Activated CD8-positive, alpha-beta T cell treated with anti-CD3 and anti-CD28 coated beads, Interleukin-2, amount 10 ng/mL, durations not matched to agents 7 days and 5 days (primary cell): ENCODE measurements at regions not wholly inside any gene's neighbourhood (a gene's known extent, or its start where the extent isn't known, plus 50 kb on each side); places are given as distances from the start of the nearest gene placed in this dataset.

Experiments used
- ATAC-seq: fragments of 150-1000 bp; cut with Tn5 transposase; one replicate; pipeline ENCODE4 v1.10.0; 2021; ENCODE audit warnings: moderate library complexity
- CTCF ChIA-PET: fragments of 350-600 bp; sonication (Branson Sonifier 250); formaldehyde crosslinking; loops from one replicate; lab custom pipeline; 2021; ENCODE audit warnings: antibody characterized with exemption; lab: Charles Lee
- POLR2A ChIA-PET: fragments of 350-600 bp; sonication (Branson Sonifier 250); formaldehyde crosslinking; loops from one replicate; lab custom pipeline; 2021; ENCODE audit warnings: antibody characterized with exemption; lab: Charles Lee
- DNase-seq: peaks from one replicate; pipeline ENCODE4 v3.0.0-alpha.2; 2020
- H3K27ac Mint-ChIP-seq: one replicate; pipeline ENCODE4 v1.8.0; 2021; ENCODE audit warnings: mild to moderate bottlenecking, mixed read lengths
- H3K27me3 Mint-ChIP-seq: one replicate; pipeline ENCODE4 v1.8.0; 2021; ENCODE audit warnings: low read depth, mixed read lengths
- H3K36me3 Mint-ChIP-seq: one replicate; pipeline ENCODE4 v1.8.0; 2021; ENCODE audit warnings: low read depth, mixed read lengths
- H3K4me1 Mint-ChIP-seq: one replicate; pipeline ENCODE4 v1.8.0; 2021; ENCODE audit warnings: low read depth, mixed read lengths
- H3K4me3 Mint-ChIP-seq: one replicate; pipeline ENCODE4 v1.8.0; 2021; ENCODE audit warnings: mild to moderate bottlenecking, mixed read lengths
- H3K9me3 Mint-ChIP-seq: one replicate; pipeline ENCODE4 v1.8.0; 2022; ENCODE audit warnings: mixed read lengths; ENCODE audit not compliant: insufficient read depth

GRCh38 chr10:71032887-71033286, 144.5 kb upstream of the PCBD1 start:
- no peak overlapping the region for H3K4me3 Mint-ChIP-seq
- CTCF ChIA-PET, result no interaction called here
- POLR2A ChIA-PET, result no interaction called here

GRCh38 chr10:71033396-71033980, 145.1 kb upstream of the PCBD1 start:
- ATAC-seq, result no peak
- H3K9me3 Mint-ChIP-seq, result no peaks in the 10 kb centered on the region
- CTCF ChIA-PET, result no interaction called here
- no peaks in the 10 kb centered on the region for H3K36me3 Mint-ChIP-seq
- peaks cover 7% of the 10 kb centered on the region for H3K27me3 Mint-ChIP-seq
- H3K4me3 Mint-ChIP-seq, result no peak overlapping the region
- H3K27ac Mint-ChIP-seq, result no peak overlapping the region
- H3K4me1 Mint-ChIP-seq, result no peaks in the 10 kb centered on the region
- POLR2A ChIA-PET, result no interaction called here
- no peak for DNase-seq

More at GRCh38 chr10:71032887-71033286, 144.5 kb upstream of the PCBD1 start:
- peaks cover 7% of the 10 kb centered on the region for H3K27me3 Mint-ChIP-seq
- DNase-seq (no peak), ATAC-seq (no peak)
- H3K27ac Mint-ChIP-seq, result no peak overlapping the region
- no peaks in the 10 kb centered on the region for H3K4me1 Mint-ChIP-seq
- no peaks in the 10 kb centered on the region for H3K36me3 Mint-ChIP-seq
- no peaks in the 10 kb centered on the region for H3K9me3 Mint-ChIP-seq

- H3K27ac Mint-ChIP-seq, result no peak overlapping the region
- H3K36me3 Mint-ChIP-seq, result no peaks in the 10 kb centered on the region
- ATAC-seq (no peak), DNase-seq (no peak)
- ChIA-PET POLR2A (no interaction called here), CTCF (no interaction called here)
- H3K4me3 Mint-ChIP-seq, result no peak overlapping the region
- no peaks in the 10 kb centered on the region for H3K4me1 Mint-ChIP-seq
- peaks cover 6% of the 10 kb centered on the region for H3K27me3 Mint-ChIP-seq
- H3K9me3 Mint-ChIP-seq, result no peaks in the 10 kb centered on the region
Observed at GRCh38 chr10:71035511-71036296, 147.3 kb upstream of the PCBD1 start.

GRCh38 chr10:71036297-71036966, 148.1 kb upstream of the PCBD1 start:
- ChIA-PET POLR2A (no interaction called here), CTCF (no interaction called here)
- Mint-ChIP-seq H3K9me3 (no peaks in the 10 kb centered on the region), H3K4me1 (no peaks in the 10 kb centered on the region), H3K36me3 (no peaks in the 10 kb centered on the region), H3K27ac (no peak overlapping the region), H3K27me3 (peaks cover 4% of the 10 kb centered on the region), H3K4me3 (no peak overlapping the region)
- ATAC-seq (no peak), DNase-seq (no peak)

GRCh38 chr10:71038091-71038633, 149.8 kb upstream of the PCBD1 start:
- CTCF ChIA-PET, result no interaction called here
- POLR2A ChIA-PET, result no interaction called here
- H3K4me3 Mint-ChIP-seq, result no peak overlapping the region

GRCh38 chr10:71038921-71039320, 150.6 kb upstream of the PCBD1 start:
- Mint-ChIP-seq H3K27ac (no peak overlapping the region), H3K4me1 (no peaks in the 10 kb centered on the region), H3K9me3 (no peaks in the 10 kb centered on the region), H3K4me3 (no peak overlapping the region), H3K27me3 (no peaks in the 10 kb centered on the region), H3K36me3 (no peaks in the 10 kb centered on the region)
- ChIA-PET POLR2A (no interaction called here), CTCF (no interaction called here)
- no peak for ATAC-seq
- DNase-seq, result no peak

More at GRCh38 chr10:71038091-71038633, 149.8 kb upstream of the PCBD1 start:
- no peak overlapping the region for H3K27ac Mint-ChIP-seq
- no peaks in the 10 kb centered on the region for H3K27me3 Mint-ChIP-seq
- ATAC-seq (no peak), DNase-seq (no peak)
- H3K36me3 Mint-ChIP-seq, result no peaks in the 10 kb centered on the region
- no peaks in the 10 kb centered on the region for H3K9me3 Mint-ChIP-seq
- H3K4me1 Mint-ChIP-seq, result no peaks in the 10 kb centered on the region

- no peaks in the 10 kb centered on the region for H3K4me1 Mint-ChIP-seq
- no peaks in the 10 kb centered on the region for H3K27me3 Mint-ChIP-seq
- H3K4me3 Mint-ChIP-seq, result no peak overlapping the region
- DNase-seq, result no peak
- no peaks in the 10 kb centered on the region for H3K9me3 Mint-ChIP-seq
- H3K27ac Mint-ChIP-seq, result no peak overlapping the region
- CTCF ChIA-PET, result no interaction called here
- no peaks in the 10 kb centered on the region for H3K36me3 Mint-ChIP-seq
- ATAC-seq, result no peak
- POLR2A ChIA-PET, result no interaction called here
Observed at GRCh38 chr10:71039551-71039950, 151.2 kb upstream of the PCBD1 start.

- Mint-ChIP-seq H3K4me3 (no peak overlapping the region), H3K27me3 (no peaks in the 10 kb centered on the region), H3K27ac (no peak overlapping the region), H3K4me1 (no peaks in the 10 kb centered on the region), H3K36me3 (no peaks in the 10 kb centered on the region), H3K9me3 (no peaks in the 10 kb centered on the region)
- CTCF ChIA-PET, result no interaction called here
- POLR2A ChIA-PET, result no interaction called here
- ATAC-seq (no peak), DNase-seq (no peak)
Observed at GRCh38 chr10:71040343-71040742, 152.0 kb upstream of the PCBD1 start.

GRCh38 chr10:71040846-71041605, 152.7 kb upstream of the PCBD1 start:
- no peaks in the 10 kb centered on the region for H3K9me3 Mint-ChIP-seq
- no peak overlapping the region for H3K27ac Mint-ChIP-seq
- H3K4me1 Mint-ChIP-seq, result no peaks in the 10 kb centered on the region
- ATAC-seq (no peak), DNase-seq (no peak)
- no peak overlapping the region for H3K4me3 Mint-ChIP-seq
- no peaks in the 10 kb centered on the region for H3K36me3 Mint-ChIP-seq
- CTCF ChIA-PET, result no interaction called here
- H3K27me3 Mint-ChIP-seq, result no peaks in the 10 kb centered on the region
- POLR2A ChIA-PET, result no interaction called here

- DNase-seq, result no peak
- no peaks in the 10 kb centered on the region for H3K4me1 Mint-ChIP-seq
- ChIA-PET POLR2A (no interaction called here), CTCF (no interaction called here)
- no peak overlapping the region for H3K27ac Mint-ChIP-seq
- H3K9me3 Mint-ChIP-seq, result no peaks in the 10 kb centered on the region
- H3K27me3 Mint-ChIP-seq, result no peaks in the 10 kb centered on the region
- H3K36me3 Mint-ChIP-seq, result no peaks in the 10 kb centered on the region
- no peak for ATAC-seq
- H3K4me3 Mint-ChIP-seq, result no peak overlapping the region
Observed at GRCh38 chr10:71042216-71042615, 153.9 kb upstream of the PCBD1 start.

- no peaks in the 10 kb centered on the region for H3K27me3 Mint-ChIP-seq
- CTCF ChIA-PET, result no interaction called here
- H3K27ac Mint-ChIP-seq, result no peak overlapping the region
- H3K36me3 Mint-ChIP-seq, result no peaks in the 10 kb centered on the region
- ATAC-seq, result no peak
- DNase-seq, result no peak
- H3K4me1 Mint-ChIP-seq, result no peaks in the 10 kb centered on the region
- POLR2A ChIA-PET, result no interaction called here
- no peak overlapping the region for H3K4me3 Mint-ChIP-seq
- H3K9me3 Mint-ChIP-seq, result no peaks in the 10 kb centered on the region
Observed at GRCh38 chr10:71042699-71043098, 154.3 kb upstream of the PCBD1 start.
